ENCODE measurements at regions not wholly inside any gene's neighbourhood (a gene's known extent, or its start where the extent isn't known, plus 50 kb on each side); places are given as distances from the start of the nearest gene placed in this dataset.
"Not testable (repeated sequence)": the region's sequence is repeated elsewhere in the genome, so short reads cannot be mapped to it uniquely, and the experiment has no call there.

- DNase-seq, result no peak
Measured at GRCh38 chr13:26883613-26884257, 123.1 kb upstream of the GPR12 start.

- DNase-seq, result no peak
Measured at GRCh38 chr13:26882731-26883130, 122.1 kb upstream of the GPR12 start.

GRCh38 chr13:26881154-26881553 lies 120.6 kb upstream of the GPR12 start:
- no peak for DNase-seq

DNA sequence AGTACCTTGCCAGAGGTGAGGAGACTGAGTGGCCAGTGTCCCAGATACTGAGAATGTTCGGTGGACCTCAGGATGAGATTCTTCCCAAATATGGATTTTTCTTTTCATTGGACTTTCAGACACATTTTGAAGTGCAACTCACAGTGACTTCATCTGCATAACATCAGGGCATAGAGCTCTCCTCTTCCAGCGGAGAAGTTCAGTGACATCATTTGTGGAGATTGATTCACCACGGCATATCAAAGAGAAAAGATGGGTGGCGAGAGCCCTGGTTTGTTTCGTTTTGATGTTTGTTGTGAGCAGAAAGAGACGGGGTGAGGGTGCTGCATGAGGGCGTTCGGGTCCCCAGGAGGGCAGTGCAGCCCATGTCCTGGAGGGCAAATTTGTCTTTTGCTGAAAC lies 120.1 kb upstream of the GPR12 start:
- no peak for DNase-seq

DNA sequence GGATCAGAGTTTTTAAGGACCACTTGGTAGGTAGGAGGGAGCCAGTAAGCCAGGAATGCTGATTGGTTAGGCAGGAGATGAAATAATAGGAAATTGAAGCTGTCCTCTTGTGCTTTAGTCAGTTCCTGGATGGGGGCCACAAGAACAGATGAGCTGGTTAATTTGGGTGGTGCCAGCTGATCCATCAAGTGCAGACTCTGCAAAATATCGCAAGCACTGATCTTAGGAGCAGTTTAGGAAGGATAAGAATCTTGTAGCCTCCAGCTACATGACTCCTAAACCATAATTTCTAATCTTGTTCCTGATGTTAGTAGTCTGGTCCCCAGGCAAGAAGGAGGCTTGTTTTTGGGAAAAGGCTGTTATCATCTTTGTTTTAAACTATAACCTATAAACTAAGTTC lies 117.9 kb upstream of the GPR12 start:
- DNase-seq, result no peak

DNA sequence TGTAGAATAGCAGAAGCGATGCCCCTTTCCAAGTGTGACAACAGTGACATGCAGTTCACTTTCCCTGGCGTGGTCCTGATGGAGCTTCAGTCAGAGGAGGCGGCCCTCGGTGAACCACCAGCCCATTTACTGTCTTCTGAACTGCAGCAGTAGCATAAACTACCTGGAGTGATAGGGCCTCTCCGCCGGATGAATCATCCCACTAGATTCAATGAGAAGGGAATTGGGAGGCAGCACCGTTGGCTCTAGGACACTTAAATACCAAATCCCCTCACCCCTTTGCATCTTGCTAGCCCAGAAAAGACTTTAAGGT lies 112.8 kb upstream of the GPR12 start:
- no peak for DNase-seq

DNA sequence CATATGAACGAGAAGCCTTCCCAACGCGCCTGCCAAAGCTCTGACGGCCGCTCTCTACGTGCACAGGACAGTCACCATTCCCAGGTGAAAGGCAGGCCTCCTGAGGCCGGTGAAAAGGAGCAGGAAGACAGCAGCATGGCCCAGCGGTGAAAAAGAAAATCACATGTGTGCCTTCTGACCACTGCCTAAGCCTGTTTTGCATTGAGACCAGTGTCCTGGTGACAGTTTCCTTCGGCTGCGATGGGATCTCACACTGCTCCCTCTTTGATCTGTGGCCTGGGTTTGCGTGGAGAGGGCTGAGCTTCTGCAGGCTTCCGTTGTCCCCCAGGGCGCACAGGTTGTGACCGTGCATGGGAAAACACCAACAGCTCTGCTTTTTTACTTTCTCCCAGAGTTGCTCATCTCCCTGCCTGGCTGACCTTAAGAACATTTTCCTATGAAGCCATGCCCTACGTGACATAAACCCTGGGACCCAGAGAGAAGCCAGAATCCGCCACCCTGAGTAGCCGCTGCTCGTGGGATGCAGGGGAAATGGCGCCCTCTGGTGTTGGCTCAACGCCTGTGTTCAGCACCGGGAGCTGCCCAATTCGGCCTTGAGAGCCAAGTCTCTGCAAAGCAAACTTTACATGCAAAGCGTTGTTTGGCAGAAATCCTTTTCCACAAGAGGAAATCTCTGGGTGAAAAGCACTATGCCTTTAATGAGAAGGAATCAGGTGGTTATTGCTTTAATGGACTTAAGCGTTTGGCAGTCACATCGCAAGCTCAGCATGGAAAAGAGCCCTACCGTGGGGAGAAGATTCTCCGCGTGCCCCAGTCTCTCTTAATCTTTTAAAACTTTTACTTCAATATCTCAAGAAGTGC lies 112.2 kb upstream of the GPR12 start:
- peak; percentile 73 for DNase-seq

GRCh38 chr13:26867451-26868091 lies 107.0 kb upstream of the GPR12 start:
- DNase-seq, result no peak

GRCh38 chr13:26864576-26864975 lies 104.0 kb upstream of the GPR12 start:
- DNase-seq, result no peak

DNA sequence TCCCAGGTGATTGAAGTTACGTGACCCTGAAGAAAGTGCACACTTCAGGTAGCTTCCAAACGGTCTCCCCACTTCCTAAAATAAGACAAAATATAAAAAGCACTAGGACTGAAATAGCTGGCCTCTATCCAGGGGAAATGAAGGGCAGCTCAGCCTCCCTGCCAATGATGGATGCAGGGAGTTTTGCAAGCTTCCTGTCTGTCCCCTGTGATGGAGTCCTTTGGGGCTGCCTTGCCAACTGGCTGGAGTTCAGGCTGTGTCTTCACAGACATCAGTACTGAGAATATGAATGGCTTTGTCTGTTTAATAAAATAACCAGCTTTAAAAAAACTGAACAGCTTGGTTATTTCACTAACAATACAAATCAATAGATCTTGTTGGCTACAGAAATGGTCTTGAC lies 101.4 kb upstream of the GPR12 start:
- DNase-seq, result peak; percentile 53

- DNase-seq, result no peak
Measured at GRCh38 chr13:26855921-26856320, 95.3 kb upstream of the GPR12 start.

GRCh38 chr13:26855071-26855470 lies 94.5 kb upstream of the GPR12 start:
- no peak for DNase-seq

DNA sequence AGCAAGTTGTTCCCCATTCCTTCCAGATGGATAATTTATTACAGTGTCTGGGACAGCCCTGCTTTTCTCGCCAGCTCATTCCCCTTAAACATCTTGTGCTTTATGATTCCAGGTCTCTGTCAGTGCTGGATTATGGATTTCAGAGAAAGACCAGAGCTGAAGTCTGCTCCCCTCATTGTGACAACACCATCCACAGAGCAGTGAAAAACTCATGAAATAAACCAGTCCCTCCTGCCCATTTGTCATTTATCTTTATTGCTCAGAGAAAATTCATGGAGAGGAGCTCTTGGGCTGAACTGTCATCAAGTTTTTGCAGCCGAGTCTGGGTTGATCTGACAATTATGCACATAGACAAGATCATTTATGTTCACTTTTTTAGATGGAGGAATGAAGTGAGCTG lies 92.7 kb upstream of the GPR12 start:
- no peak for DNase-seq

DNA sequence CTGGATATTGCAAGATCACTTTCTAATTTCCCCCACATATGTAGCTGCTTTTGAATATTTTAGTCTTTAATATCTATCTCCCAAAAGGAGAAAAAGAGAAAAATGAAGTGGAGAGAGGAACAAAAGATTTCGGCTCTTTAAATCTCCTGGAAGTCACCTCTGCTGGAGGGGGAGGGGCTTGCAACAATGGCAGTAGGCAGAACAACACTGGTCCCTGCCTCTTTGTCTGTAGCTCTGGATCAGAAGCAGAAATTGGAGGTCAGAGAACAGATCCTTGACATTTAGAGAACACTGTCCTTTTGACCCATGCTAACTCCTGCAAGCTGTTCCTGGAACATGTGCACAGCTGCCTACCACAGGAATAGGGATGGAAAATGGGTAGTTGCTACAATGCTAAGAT lies 86.7 kb upstream of the GPR12 start:
- DNase-seq, result no peak

- not testable (repeated sequence) for DNase-seq
Measured at GRCh38 chr13:26845063-26845462, 84.5 kb upstream of the GPR12 start.

GRCh38 chr13:26839682-26840081 lies 79.1 kb upstream of the GPR12 start:
- peak; percentile 87 for DNase-seq

DNA sequence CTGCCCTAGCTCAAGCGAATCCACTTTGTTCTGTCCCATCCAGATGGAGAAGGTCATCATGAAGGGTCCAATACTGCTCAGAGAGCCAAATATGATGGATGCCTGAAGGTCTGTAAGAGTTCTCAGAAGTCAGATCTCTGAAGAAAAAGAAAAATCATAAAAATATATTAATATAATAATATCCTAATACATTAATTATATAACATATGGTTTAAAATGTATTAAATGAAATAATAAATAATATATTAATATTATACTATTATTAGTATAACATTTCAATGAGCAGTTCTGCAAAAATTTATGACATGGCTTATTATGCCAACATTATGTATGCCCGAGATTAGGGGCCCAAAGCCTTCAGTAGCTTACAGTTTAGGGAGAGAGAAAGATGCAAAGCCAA lies 78.2 kb upstream of the GPR12 start:
- no peak for DNase-seq

DNA sequence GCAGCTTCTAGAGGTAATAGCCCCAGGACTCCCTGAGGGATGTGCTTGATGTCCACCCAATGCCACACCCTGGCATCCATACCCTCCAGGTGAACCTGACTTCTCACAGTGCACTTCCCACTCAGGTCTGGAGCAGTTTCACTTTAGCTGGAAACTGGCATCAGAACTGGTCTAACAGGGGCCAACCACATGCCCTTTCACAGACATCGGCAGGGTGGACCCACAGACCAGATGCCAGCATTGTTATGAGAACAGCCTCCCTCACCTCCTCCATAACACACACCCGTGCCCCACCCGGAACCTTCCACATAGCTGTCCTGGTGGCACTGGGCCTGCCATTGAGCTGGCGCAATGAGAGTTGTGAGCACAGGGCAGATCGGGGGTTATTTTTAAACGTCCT lies 77.4 kb upstream of the GPR12 start:
- DNase-seq, result no peak

GRCh38 chr13:26837102-26837501 lies 76.5 kb upstream of the GPR12 start:
- no peak for DNase-seq

- no peak for DNase-seq
Measured at GRCh38 chr13:26836626-26837025, 76.0 kb upstream of the GPR12 start.

DNA sequence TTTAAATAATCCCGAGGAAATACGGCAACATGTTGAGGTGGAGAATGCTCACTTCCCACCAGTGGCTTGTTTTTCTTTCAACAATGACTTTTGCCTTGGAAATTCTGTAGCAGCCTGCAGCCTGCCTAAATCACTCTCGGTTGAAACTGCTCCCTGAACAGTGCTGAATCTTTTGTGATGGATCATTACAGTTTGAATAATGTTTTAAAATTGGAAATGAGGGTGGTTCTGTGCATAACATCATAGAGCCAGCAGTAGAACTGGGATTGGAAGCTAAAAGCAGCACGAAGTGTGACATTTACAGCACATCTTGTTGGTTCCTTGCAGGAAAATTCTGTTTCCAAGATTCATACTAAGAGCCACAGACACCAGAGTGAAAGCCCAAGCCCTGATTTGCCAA lies 74.1 kb upstream of the GPR12 start:
- no peak for DNase-seq

DNA sequence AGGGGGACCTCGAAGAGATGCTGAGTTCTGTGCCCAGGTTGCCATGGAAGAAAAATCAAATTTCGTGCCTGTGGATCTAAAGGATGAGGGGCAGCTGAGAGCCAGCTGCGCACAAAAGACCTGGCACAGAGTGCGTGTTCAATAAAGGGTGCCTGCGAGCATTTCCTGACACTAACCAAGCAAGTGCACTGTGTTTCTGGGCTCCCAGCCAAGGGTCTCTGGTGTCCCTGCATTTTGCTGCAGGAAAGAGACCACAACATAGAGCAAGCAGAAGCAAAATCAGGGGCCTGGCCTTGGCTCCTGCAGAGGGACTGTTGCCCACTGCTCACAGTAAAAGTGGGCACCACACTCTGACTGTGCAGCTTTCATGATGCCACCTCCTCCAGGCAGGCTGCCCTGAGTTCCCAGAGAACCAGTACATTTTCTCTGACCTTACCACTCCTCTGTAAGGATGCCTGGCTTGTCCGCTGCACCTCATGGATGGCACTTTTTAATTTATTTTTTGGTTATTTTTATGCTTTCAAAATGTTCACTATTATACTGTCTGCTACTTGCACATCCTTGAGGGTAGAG lies 70.8 kb upstream of the GPR12 start:
- peak; percentile 93 for DNase-seq

- no peak for DNase-seq
Measured at GRCh38 chr13:26829716-26830115, 69.1 kb upstream of the GPR12 start.

DNA sequence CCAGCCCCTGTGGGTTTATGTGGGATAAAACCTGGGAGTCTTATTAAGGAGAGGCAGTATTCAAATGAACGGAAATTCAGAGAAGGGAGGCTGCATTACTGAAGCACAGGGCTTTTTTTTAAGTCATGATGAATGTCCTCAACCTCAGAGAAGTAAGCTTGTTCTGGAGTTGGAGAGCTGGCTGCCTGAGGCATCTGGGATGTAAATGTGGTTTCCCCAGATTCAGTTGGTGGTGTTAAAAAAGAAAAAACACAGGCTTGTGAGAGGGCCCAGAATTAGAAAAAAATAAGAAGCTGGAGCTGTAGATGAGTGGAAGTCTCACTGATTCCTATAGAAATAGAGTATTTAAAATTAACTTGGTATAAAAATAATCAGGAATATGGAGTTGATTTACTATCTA lies 64.0 kb upstream of the GPR12 start:
- DNase-seq, result no peak

All from NCI-H1092 (cell line).